CD4-positive, CD25-positive, alpha-beta regulatory T cell (primary cell): ENCODE measurements at regions not wholly inside any gene's neighbourhood (a gene's known extent, or its start where the extent isn't known, plus 50 kb on each side); places are given as distances from the start of the nearest gene placed in this dataset.

ENCODE experiments used
- ATAC-seq, 2 donors: fragments of 150-1000 bp; cut with Tn5 transposase; one replicate each; pipeline ENCODE4 v1.10.0; 2021; ENCODE audit warnings: low read depth in 2 of 2, moderate number of reproducible peaks in 2 of 2, moderate library complexity in 1 of 2
- DNase-seq, 3 donors: peaks; one replicate each; pipeline versions ENCODE4 v3.0.0 to v3.0.0-alpha.2; 2012 to 2022; ENCODE audit warnings: mixed read lengths in 1 of 3
- H3K27ac ChIP-seq: one replicate; pipeline ENCODE4 v1.7.0; 2013; ENCODE audit warnings: mild to moderate bottlenecking, low read length; ENCODE audit not compliant: insufficient read depth, poor library complexity, severe bottlenecking
- H3K27me3 ChIP-seq: one replicate; pipeline ENCODE4 v1.7.0; 2013; ENCODE audit warnings: low read length; ENCODE audit not compliant: control insufficient read depth, insufficient read depth
- H3K36me3 ChIP-seq: one replicate; pipeline ENCODE4 v1.7.0; 2013; ENCODE audit warnings: mild to moderate bottlenecking, low read length, moderate library complexity; ENCODE audit not compliant: control insufficient read depth, insufficient read depth
- H3K4me1 ChIP-seq: 2 replicates; pipeline ENCODE4 v1.7.0; 2013; ENCODE audit warnings: mild to moderate bottlenecking, low read length; ENCODE audit not compliant: insufficient read depth, control insufficient read depth, poor library complexity, severe bottlenecking
- H3K4me3 ChIP-seq: one replicate; pipeline ENCODE4 v1.7.0; 2013; ENCODE audit warnings: low read depth, mild to moderate bottlenecking, low read length, moderate library complexity
- H3K9me3 ChIP-seq, 2 experiments: 1 replicate in 1 of 2; 2 replicates in 1 of 2; pipeline ENCODE4 v1.7.0; 2013; ENCODE audit warnings: low read length in 2 of 2, mild to moderate bottlenecking in 1 of 2, moderate library complexity in 1 of 2; ENCODE audit not compliant: control insufficient read depth in 2 of 2
- H3K27ac Mint-ChIP-seq, 3 donors: one replicate each; pipeline ENCODE4 v1.8.0; 2020 to 2022; ENCODE audit warnings: mild to moderate bottlenecking in 3 of 3, mixed read lengths in 3 of 3, moderate library complexity in 2 of 3
- H3K27me3 Mint-ChIP-seq: one replicate; pipeline ENCODE4 v1.8.0; 2022; ENCODE audit warnings: mild to moderate bottlenecking, mixed read lengths
- H3K36me3 Mint-ChIP-seq: one replicate; pipeline ENCODE4 v1.8.0; 2020; ENCODE audit warnings: mixed read lengths
- H3K4me1 Mint-ChIP-seq, 4 donors: one replicate each; pipeline ENCODE4 v1.8.0; 2020 to 2022; ENCODE audit warnings: mixed read lengths in 4 of 4, mild to moderate bottlenecking in 1 of 4
- H3K4me3 Mint-ChIP-seq, 4 donors: one replicate each; pipeline ENCODE4 v1.8.0; 2020 to 2022; ENCODE audit warnings: mild to moderate bottlenecking in 4 of 4, mixed read lengths in 4 of 4, moderate library complexity in 3 of 4
- H3K9me3 Mint-ChIP-seq, 7 donors: one replicate each; pipeline ENCODE4 v1.8.0; 2020 to 2022; ENCODE audit warnings: mixed read lengths in 7 of 7, mild to moderate bottlenecking in 3 of 7, moderate library complexity in 2 of 7

GRCh38 chr3:22288756-22289155 lies 537.7 kb upstream of the ZNF385D start:
- peaks cover 0 to 22% (median 3%) of the 10 kb centered on the region in 7 donors for H3K9me3 Mint-ChIP-seq
- no peaks in the 10 kb centered on the region for H3K27me3 ChIP-seq
- H3K36me3 ChIP-seq = no peaks in the 10 kb centered on the region
- H3K27me3 Mint-ChIP-seq = no peaks in the 10 kb centered on the region
- ATAC-seq (no peak), DNase-seq (no peak)
- H3K4me3 ChIP-seq = no peak overlapping the region
- no peak overlapping the region for H3K4me3 Mint-ChIP-seq
- H3K4me1 Mint-ChIP-seq = no peaks in the 10 kb centered on the region
- no peaks in the 10 kb centered on the region for H3K9me3 ChIP-seq
- no peaks in the 10 kb centered on the region for H3K4me1 ChIP-seq
- H3K36me3 Mint-ChIP-seq = no peaks in the 10 kb centered on the region
- H3K27ac Mint-ChIP-seq = no peak overlapping the region
- no peak overlapping the region for H3K27ac ChIP-seq

- no peaks in the 10 kb centered on the region for H3K4me1 Mint-ChIP-seq
- H3K4me3 ChIP-seq = no peak overlapping the region
- DNase-seq (no peak), ATAC-seq (no peak)
- H3K4me3 Mint-ChIP-seq = no peak overlapping the region
- no peaks in the 10 kb centered on the region for H3K36me3 Mint-ChIP-seq
- H3K36me3 ChIP-seq = no peaks in the 10 kb centered on the region
- H3K27me3 ChIP-seq = no peaks in the 10 kb centered on the region
- H3K9me3 Mint-ChIP-seq = peaks cover 0 to 30% (median 7%) of the 10 kb centered on the region in 7 donors
- no peaks in the 10 kb centered on the region for H3K9me3 ChIP-seq
- H3K27ac ChIP-seq = no peak overlapping the region
- H3K27me3 Mint-ChIP-seq = no peaks in the 10 kb centered on the region
- H3K4me1 ChIP-seq = no peaks in the 10 kb centered on the region
- no peak overlapping the region for H3K27ac Mint-ChIP-seq
Observed at GRCh38 chr3:22292681-22293080, 541.7 kb upstream of the ZNF385D start.

GRCh38 chr3:22296601-22297000 lies 545.6 kb upstream of the ZNF385D start:
- H3K9me3 ChIP-seq = no peaks in the 10 kb centered on the region
- ATAC-seq (no peak), DNase-seq (no peak)
- H3K4me1 Mint-ChIP-seq = no peaks in the 10 kb centered on the region
- H3K36me3 ChIP-seq = no peaks in the 10 kb centered on the region
- H3K4me1 ChIP-seq = no peaks in the 10 kb centered on the region
- H3K27ac Mint-ChIP-seq = no peak overlapping the region
- H3K36me3 Mint-ChIP-seq = no peaks in the 10 kb centered on the region
- no peaks in the 10 kb centered on the region for H3K27me3 ChIP-seq
- H3K4me3 Mint-ChIP-seq = no peak overlapping the region
- H3K27ac ChIP-seq = no peak overlapping the region
- no peak overlapping the region for H3K4me3 ChIP-seq
- H3K27me3 Mint-ChIP-seq = no peaks in the 10 kb centered on the region
- H3K9me3 Mint-ChIP-seq = peaks cover 3 to 41% (median 8%) of the 10 kb centered on the region in 7 donors

- Mint-ChIP-seq H3K4me3 (no peak overlapping the region), H3K27me3 (no peaks in the 10 kb centered on the region), H3K27ac (no peak overlapping the region), H3K36me3 (no peaks in the 10 kb centered on the region), H3K4me1 (no peaks in the 10 kb centered on the region), H3K9me3 (peaks cover 3 to 41% (median 8%) of the 10 kb centered on the region in 7 donors)
- no peak overlapping the region for H3K4me3 ChIP-seq
- H3K9me3 ChIP-seq = no peaks in the 10 kb centered on the region
- H3K27ac ChIP-seq = no peak overlapping the region
- no peaks in the 10 kb centered on the region for H3K27me3 ChIP-seq
- H3K4me1 ChIP-seq = no peaks in the 10 kb centered on the region
- H3K36me3 ChIP-seq = no peaks in the 10 kb centered on the region
- no peak for DNase-seq
- ATAC-seq = no peak
Observed at GRCh38 chr3:22297436-22297835, 546.4 kb upstream of the ZNF385D start.

- Histone ChIP-seq H3K36me3 (no peaks in the 10 kb centered on the region), H3K9me3 (peaks cover 0 to 5% of the 10 kb centered on the region in 2 experiments), H3K27ac (no peak overlapping the region), H3K27me3 (no peaks in the 10 kb centered on the region), H3K4me1 (no peaks in the 10 kb centered on the region), H3K4me3 (no peak overlapping the region)
- ATAC-seq (no peak), DNase-seq (no peak)
- H3K4me3 Mint-ChIP-seq = no peak overlapping the region
- H3K36me3 Mint-ChIP-seq = no peaks in the 10 kb centered on the region
- no peak overlapping the region for H3K27ac Mint-ChIP-seq
- H3K9me3 Mint-ChIP-seq = peaks cover 0 to 18% (median 0%) of the 10 kb centered on the region in 7 donors
- no peaks in the 10 kb centered on the region for H3K27me3 Mint-ChIP-seq
- no peaks in the 10 kb centered on the region for H3K4me1 Mint-ChIP-seq
Observed at GRCh38 chr3:22306454-22306853, 555.4 kb upstream of the ZNF385D start.

GRCh38 chr3:22308871-22309270 lies 557.9 kb upstream of the ZNF385D start:
- H3K27ac Mint-ChIP-seq = no peak overlapping the region
- Histone ChIP-seq H3K36me3 (no peaks in the 10 kb centered on the region), H3K27me3 (no peaks in the 10 kb centered on the region), H3K4me1 (no peaks in the 10 kb centered on the region), H3K4me3 (no peak overlapping the region), H3K9me3 (peaks cover 0 to 2% of the 10 kb centered on the region in 2 experiments), H3K27ac (no peak overlapping the region)
- no peak overlapping the region for H3K4me3 Mint-ChIP-seq
- ATAC-seq = no peak
- H3K36me3 Mint-ChIP-seq = no peaks in the 10 kb centered on the region
- H3K4me1 Mint-ChIP-seq = no peaks in the 10 kb centered on the region
- peaks cover 0 to 18% (median 4%) of the 10 kb centered on the region in 7 donors for H3K9me3 Mint-ChIP-seq
- no peak for DNase-seq
- no peaks in the 10 kb centered on the region for H3K27me3 Mint-ChIP-seq

- DNase-seq = no peak
- no peaks in the 10 kb centered on the region for H3K4me1 Mint-ChIP-seq
- no peaks in the 10 kb centered on the region for H3K36me3 Mint-ChIP-seq
- ATAC-seq = no peak
- no peaks in the 10 kb centered on the region for H3K27me3 ChIP-seq
- no peak overlapping the region for H3K4me3 Mint-ChIP-seq
- H3K9me3 Mint-ChIP-seq = peaks cover 0 to 16% (median 4%) of the 10 kb centered on the region in 7 donors
- no peaks in the 10 kb centered on the region for H3K4me1 ChIP-seq
- no peak overlapping the region for H3K4me3 ChIP-seq
- no peaks in the 10 kb centered on the region for H3K36me3 ChIP-seq
- no peak overlapping the region for H3K27ac ChIP-seq
- no peaks in the 10 kb centered on the region for H3K9me3 ChIP-seq
- no peaks in the 10 kb centered on the region for H3K27me3 Mint-ChIP-seq
- no peak overlapping the region for H3K27ac Mint-ChIP-seq
Observed at GRCh38 chr3:22315925-22316324, 564.9 kb upstream of the ZNF385D start.

- no peaks in the 10 kb centered on the region for H3K27me3 ChIP-seq
- no peak for DNase-seq
- no peaks in the 10 kb centered on the region for H3K4me1 Mint-ChIP-seq
- H3K27ac Mint-ChIP-seq = no peak overlapping the region
- H3K27ac ChIP-seq = no peak overlapping the region
- H3K4me3 Mint-ChIP-seq = no peak overlapping the region
- H3K4me3 ChIP-seq = no peak overlapping the region
- H3K4me1 ChIP-seq = no peaks in the 10 kb centered on the region
- H3K36me3 ChIP-seq = no peaks in the 10 kb centered on the region
- no peaks in the 10 kb centered on the region for H3K36me3 Mint-ChIP-seq
- H3K9me3 ChIP-seq = no peaks in the 10 kb centered on the region
- no peak for ATAC-seq
- no peaks in the 10 kb centered on the region for H3K27me3 Mint-ChIP-seq
- H3K9me3 Mint-ChIP-seq = peaks cover 0 to 9% (median 4%) of the 10 kb centered on the region in 7 donors
Observed at GRCh38 chr3:22318325-22318724, 567.3 kb upstream of the ZNF385D start.
